GM12864 (cell line): ENCODE measurements at regions not wholly inside any gene's neighbourhood (a gene's known extent, or its start where the extent isn't known, plus 50 kb on each side); places are given as distances from the start of the nearest gene placed in this dataset.

Source experiments
- DNase-seq: peaks from one replicate; pipeline ENCODE4 v3.0.0-alpha.2; 2011; ENCODE audit warnings: low read depth
- H3K4me3 ChIP-seq: 2 replicates; pipeline ENCODE4 v1.5.1; 2011; ENCODE audit warnings: mild to moderate bottlenecking, low read depth, low read length, control low read depth
- CTCF ChIP-seq: IDR thresholded peaks from 2 replicates; pipeline ENCODE4 v1.5.1; 2011; ENCODE audit warnings: low read depth, mild to moderate bottlenecking, moderate library complexity, low read length, control low read depth, inconsistent platforms; ENCODE audit errors: missing control alignments

- DNase-seq = no peak
- no peak overlapping the region for H3K4me3 ChIP-seq
- TF ChIP-seq CTCF = no peak
Observed at GRCh38 chr3:190790185-190790584, 72.3 kb downstream of the GMNC start.

- no peak for DNase-seq
Observed at GRCh38 chr3:190786898-190787297, 75.6 kb downstream of the GMNC start.

GRCh38 chr3:190785047-190785446 lies 77.4 kb downstream of the GMNC start:
- DNase-seq = no peak
- no peak for TF ChIP-seq CTCF
- H3K4me3 ChIP-seq = no peak overlapping the region

More at GRCh38 chr3:190786898-190787297, 75.6 kb downstream of the GMNC start:
- no peak for TF ChIP-seq CTCF
- no peak overlapping the region for H3K4me3 ChIP-seq

- DNase-seq = no peak
- H3K4me3 ChIP-seq = no peak overlapping the region
- TF ChIP-seq CTCF = no peak
Observed at GRCh38 chr3:190780524-190780923, 82.0 kb downstream of the GMNC start.

- DNase-seq = no peak
- H3K4me3 ChIP-seq = no peak overlapping the region
- TF ChIP-seq CTCF = no peak
Observed at GRCh38 chr3:190774633-190775032, 87.9 kb downstream of the GMNC start.

GRCh38 chr3:190773948-190774347 lies 88.5 kb downstream of the GMNC start:
- DNase-seq = no peak
- no peak overlapping the region for H3K4me3 ChIP-seq
- no peak for TF ChIP-seq CTCF

GRCh38 chr3:190772831-190773230 lies 89.7 kb downstream of the GMNC start:
- TF ChIP-seq CTCF = no peak
- no peak for DNase-seq

More at GRCh38 chr3:190772831-190773230, 89.7 kb downstream of the GMNC start:
- H3K4me3 ChIP-seq = no peak overlapping the region
